ENCODE measurements at regions not wholly inside any gene's neighbourhood (a gene's known extent, or its start where the extent isn't known, plus 50 kb on each side); places are given as distances from the start of the nearest gene placed in this dataset.

- TF ChIP-seq CTCF (IDR thresholded peaks at IDR 0.05; ENCODE audit: insufficient read depth, low read length) (no peak), POLR2AphosphoS5 (IDR thresholded peaks at IDR 0.05; ENCODE audit: low read depth) (no peak)
These were observed 494.1 kb downstream of the CENPC start for GRCh38 chr4:67051000-67051789.

Data from HL-60 (cell line).